ENCODE measurements at regions not wholly inside any gene's neighbourhood (a gene's known extent, or its start where the extent isn't known, plus 50 kb on each side); places are given as distances from the start of the nearest gene placed in this dataset.
A peak's percentile ranks its signal among the peaks of the same experiment; 100 is the strongest.

DNA sequence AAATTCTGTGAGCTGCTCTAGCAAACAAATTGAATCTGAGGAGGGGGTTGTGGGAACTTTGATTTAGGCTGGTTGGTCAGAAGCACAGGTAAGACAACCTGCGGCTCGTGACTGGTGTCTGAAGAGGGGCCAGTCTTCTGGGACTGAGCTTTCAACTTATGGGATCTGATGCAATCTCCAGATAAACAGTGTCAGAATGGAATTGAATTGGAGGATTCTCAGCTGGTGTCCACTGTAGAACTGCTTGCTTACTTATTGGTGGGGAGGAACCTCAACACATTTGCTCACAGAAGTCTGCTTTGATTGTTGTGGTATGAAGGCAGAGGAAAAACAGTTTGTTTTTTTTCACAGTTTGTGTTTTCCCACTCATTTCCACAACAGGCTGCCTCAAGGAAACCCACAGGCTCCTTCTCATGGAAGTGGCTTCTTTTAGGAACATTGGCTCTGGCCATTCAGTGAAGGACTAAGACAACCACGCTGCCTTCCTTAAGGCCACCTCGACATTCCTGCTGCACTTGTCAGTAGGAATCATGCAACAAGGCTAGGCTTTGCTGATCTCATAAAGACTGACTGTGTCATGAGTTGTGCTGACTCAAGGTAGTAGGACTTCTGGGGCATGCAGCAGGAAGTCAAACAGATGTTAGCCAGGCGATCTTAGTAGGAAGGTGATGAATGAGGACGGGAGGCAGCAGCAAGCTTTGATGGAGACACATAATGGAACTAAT is 104.7 kb downstream of the TSN start:
- no peak for DNase-seq

- no peak for DNase-seq
Observed at GRCh38 chr2:121860758-121861227, 105.3 kb downstream of the TSN start.

DNA sequence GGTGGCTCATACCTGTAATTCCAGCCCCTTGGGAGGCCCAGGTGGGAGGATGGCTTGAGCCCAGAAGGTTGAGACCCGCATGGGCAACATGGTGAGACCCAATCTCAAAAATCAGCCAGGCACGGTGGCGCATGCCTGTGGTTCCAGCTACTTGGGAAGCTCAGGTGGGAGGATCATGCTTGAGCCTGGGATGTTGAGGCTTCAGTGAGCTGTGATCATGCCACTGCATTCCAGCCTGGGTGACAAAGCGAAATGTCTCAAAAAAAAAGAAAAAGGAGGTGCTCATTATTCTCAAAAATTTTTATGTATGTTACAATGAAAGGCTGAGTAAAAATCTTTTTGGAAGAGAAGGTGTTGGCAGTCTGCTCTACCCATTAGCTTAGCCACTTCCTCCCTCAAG is 106.8 kb downstream of the TSN start:
- no peak for DNase-seq

- DNase-seq = no peak
Observed at GRCh38 chr2:121865914-121866313, 110.5 kb downstream of the TSN start.

DNA sequence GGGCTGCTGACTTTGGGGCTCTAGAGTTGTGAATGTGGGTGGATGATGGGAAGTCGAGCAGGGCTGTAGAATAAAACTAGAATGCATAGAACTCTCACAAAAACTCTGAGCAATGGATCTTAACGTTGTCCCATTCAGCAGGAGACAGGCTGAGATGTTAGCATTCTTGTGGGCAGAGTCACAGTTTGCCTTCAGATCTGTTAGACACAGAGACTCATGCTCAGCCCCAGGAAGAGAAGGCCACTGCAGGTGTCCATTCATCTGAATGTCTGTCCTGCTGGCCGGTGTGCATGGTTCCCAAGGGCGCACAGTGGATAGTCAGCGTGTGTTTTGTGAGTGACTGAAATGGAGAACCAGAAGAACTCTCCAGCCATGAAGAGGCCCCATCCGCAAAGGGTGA is 111.3 kb downstream of the TSN start:
- no peak for DNase-seq

- no peak for DNase-seq
Observed at GRCh38 chr2:121868652-121869051, 113.2 kb downstream of the TSN start.

GRCh38 chr2:121869363-121869762 is 113.9 kb downstream of the TSN start:
- no peak for DNase-seq

DNA sequence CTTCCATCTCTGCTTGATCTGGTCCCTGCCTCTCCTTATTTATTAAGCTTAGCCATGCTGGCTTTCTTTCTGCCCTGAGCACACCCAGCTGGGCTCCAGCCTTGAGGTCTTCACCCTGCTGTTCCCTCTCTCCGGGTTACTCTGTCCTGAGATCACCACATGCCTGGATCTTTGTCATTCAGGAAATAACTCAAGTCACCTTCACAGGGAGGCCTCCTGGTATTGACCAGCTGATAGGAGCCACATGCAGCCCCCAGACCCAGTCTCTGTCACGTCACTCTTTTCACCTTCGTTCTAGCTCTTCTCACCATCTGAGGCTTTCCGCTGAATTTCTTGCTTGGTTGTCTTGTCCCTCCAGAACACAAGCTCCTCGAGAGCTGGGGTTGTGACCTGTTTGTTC is 114.4 kb downstream of the TSN start:
- no peak for DNase-seq

DNA sequence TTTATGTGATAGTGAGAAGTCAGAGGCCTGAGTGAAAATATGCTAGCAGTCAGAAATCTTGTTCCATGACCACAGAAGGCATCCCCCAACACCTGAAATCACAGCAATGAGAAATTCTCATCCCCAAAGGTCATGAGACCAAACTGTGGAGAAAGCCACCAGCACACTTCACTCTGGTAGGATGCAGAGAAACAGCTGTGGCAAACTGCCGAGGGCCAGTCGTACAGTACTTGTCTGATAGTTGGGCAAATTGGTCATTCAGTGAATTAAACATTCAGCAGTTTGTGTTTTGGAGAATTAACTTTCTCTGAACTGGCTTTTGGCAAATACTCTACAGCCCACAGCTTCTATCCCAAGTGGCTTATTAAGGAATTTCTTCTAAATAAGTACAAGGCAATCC is 117.2 kb downstream of the TSN start:
- DNase-seq = no peak

GRCh38 chr2:121873864-121874263 is 118.4 kb downstream of the TSN start:
- no peak for DNase-seq

- no peak for DNase-seq
Observed at GRCh38 chr2:121875585-121876185, 120.2 kb downstream of the TSN start.

DNA sequence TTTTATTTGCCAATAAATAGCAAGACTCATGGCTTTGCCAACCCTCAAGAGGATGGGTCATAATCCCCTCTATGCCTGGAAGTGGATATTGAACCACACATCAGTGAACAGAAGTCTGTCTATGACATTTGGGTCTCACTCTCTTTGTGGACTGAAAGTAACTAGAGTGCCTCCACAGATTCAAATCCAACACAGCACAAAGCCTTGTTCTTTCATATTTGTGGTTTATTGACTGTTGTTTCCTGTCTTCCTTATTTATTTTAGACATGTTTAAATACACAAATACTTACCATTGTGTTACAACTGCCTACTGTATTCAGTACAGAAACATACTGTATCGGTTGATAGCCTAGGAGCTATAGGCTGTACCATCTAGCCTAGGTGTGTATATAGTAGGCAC is 121.9 kb downstream of the TSN start:
- no peak for DNase-seq

DNA sequence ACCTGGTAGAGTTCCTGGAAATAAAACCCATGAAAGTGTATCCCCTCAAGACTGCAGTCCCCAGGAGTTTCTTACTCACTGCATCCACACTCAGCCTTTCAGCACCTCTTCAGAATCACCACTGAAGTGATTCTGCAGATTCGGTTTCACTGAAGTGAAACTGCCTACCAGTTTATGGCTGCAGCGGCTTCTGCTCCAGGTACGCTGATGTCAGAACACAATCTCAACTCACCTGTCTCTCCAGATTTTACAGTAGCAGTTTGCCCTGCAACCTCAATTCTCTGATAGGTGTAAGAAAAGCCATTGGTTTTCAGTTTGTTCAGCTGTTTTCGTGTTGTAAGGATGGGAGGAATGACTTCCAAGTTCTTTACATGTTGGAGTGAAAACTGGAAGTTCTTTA is 124.8 kb downstream of the TSN start:
- DNase-seq = no peak

DNA sequence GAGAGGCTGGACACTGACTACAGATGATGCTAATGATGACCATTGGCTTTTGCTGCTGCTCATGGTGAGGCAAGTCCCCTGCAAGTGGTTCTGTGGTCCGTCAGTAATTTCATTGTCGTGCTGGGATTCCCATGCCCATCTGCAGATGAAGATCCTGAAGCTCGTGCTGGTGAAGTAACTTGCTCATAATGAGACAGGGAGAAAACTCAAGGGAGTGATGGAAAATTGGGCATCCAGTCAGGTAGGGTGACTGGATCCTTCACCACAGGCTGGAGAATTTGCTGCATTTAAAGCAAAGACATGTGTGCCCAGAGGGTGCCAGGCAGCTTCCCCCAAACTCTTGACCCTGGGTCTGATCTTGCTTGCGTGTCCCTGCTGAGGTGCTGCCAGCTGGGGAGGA is 125.6 kb downstream of the TSN start:
- no peak for DNase-seq

DNA sequence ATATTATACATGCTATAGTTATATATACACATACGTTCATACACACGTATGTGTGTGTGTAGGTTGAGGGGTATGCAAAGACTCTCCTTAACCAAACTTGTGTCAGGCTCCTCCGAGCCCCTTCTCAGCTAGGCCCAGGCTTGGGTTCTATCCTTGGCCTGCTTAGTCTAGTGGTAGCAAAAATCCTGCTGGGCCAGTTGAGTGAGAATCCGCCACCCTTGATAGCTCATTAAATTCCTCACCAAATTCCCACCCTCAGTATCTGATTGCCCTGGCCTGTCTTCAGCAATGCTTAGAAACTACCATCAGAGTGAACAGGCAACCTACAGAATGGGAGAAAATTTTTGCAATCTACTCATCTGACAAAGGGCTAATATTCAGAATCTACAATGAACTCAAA is 126.5 kb downstream of the TSN start:
- no peak for DNase-seq

- no peak for DNase-seq
Observed at GRCh38 chr2:121884078-121884477, 128.6 kb downstream of the TSN start.

- DNase-seq = no peak
Observed at GRCh38 chr2:121884511-121884921, 129.1 kb downstream of the TSN start.

- no peak for DNase-seq
Observed at GRCh38 chr2:121886059-121886458, 130.6 kb downstream of the TSN start.

DNA sequence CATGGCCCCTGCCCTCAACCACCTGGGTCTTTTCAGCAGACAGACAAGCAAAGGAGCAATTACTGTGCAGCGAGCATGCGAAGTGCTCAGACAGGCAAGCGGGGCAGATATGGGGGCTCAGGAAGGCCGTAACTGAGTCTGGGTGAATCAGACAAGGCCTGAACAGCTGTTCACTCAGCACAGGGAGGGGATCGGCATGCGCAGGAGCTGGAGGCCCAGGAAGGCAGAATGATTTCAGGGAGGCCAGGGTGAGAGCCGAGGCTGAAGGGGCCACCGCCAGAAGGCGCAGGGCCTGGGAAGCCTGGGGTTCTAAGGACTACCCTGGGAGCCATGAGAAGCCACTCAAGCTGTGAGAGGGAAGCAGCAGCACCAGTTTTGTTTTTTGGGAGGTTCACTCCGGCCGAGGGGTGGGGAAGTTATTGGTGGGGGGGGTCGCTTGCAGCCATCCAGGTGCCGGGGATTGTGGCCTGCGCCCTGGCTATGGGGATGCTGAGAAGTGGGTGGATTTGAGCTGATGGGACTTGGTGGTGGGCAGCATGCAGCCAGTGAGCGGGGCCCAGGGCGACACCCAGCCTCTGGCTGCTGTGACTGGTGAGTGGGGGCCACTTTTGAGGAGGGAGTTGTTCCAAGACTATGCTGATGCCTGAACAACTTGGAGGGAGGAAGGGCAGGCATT is 132.2 kb downstream of the TSN start:
- peak in 1 of 56 donors; percentile 15 for DNase-seq

- peak in 2 of 56 donors; percentile 18 to 27 for DNase-seq
Observed at GRCh38 chr2:121888189-121888557, 132.7 kb downstream of the TSN start.

- DNase-seq = no peak
Observed at GRCh38 chr2:121890041-121890440, 134.6 kb downstream of the TSN start.

GRCh38 chr2:121895723-121896571 is 140.5 kb downstream of the TSN start:
- no peak for DNase-seq
